ENCODE measurements at regions not wholly inside any gene's neighbourhood (a gene's known extent, or its start where the extent isn't known, plus 50 kb on each side); places are given as distances from the start of the nearest gene placed in this dataset.

- no peak for DNase-seq (ENCODE audit: low read depth)
- H3K4me3 ChIP-seq (ENCODE audit: low read depth, low read length) = no peak overlapping the region
- no peak for TF ChIP-seq POLR2A (IDR thresholded peaks at IDR 0.05; ENCODE audit: extremely low read depth, insufficient read length)
- TF ChIP-seq MAX (IDR thresholded peaks at IDR 0.05; ENCODE audit: low read depth, low read length) = no peak
- no peak for TF ChIP-seq MYC (IDR thresholded peaks at IDR 0.05; ENCODE audit: low read depth, low read length)
- TF ChIP-seq, protein P1, sequence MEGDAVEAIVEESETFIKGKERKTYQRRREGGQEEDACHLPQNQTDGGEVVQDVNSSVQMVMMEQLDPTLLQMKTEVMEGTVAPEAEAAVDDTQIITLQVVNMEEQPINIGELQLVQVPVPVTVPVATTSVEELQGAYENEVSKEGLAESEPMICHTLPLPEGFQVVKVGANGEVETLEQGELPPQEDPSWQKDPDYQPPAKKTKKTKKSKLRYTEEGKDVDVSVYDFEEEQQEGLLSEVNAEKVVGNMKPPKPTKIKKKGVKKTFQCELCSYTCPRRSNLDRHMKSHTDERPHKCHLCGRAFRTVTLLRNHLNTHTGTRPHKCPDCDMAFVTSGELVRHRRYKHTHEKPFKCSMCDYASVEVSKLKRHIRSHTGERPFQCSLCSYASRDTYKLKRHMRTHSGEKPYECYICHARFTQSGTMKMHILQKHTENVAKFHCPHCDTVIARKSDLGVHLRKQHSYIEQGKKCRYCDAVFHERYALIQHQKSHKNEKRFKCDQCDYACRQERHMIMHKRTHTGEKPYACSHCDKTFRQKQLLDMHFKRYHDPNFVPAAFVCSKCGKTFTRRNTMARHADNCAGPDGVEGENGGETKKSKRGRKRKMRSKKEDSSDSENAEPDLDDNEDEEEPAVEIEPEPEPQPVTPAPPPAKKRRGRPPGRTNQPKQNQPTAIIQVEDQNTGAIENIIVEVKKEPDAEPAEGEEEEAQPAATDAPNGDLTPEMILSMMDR (IDR thresholded peaks at IDR 0.05; ENCODE audit: low read depth, low read length) = no peak
Measured at GRCh38 chr3:159439346-159439745, 549.3 kb upstream of the IL12A start.

- no peak for DNase-seq (ENCODE audit: low read depth)
- TF ChIP-seq MAX (IDR thresholded peaks at IDR 0.05; ENCODE audit: low read depth, low read length) = no peak
- TF ChIP-seq, protein P1 (IDR thresholded peaks at IDR 0.05; ENCODE audit: low read depth, low read length) = no peak
- no peak for TF ChIP-seq MYC (IDR thresholded peaks at IDR 0.05; ENCODE audit: low read depth, low read length)
- TF ChIP-seq POLR2A (IDR thresholded peaks at IDR 0.05; ENCODE audit: extremely low read depth, insufficient read length) = no peak
- no peak overlapping the region for H3K4me3 ChIP-seq (ENCODE audit: low read depth, low read length)
Measured at GRCh38 chr3:159441279-159441678, 547.4 kb upstream of the IL12A start.

DNA sequence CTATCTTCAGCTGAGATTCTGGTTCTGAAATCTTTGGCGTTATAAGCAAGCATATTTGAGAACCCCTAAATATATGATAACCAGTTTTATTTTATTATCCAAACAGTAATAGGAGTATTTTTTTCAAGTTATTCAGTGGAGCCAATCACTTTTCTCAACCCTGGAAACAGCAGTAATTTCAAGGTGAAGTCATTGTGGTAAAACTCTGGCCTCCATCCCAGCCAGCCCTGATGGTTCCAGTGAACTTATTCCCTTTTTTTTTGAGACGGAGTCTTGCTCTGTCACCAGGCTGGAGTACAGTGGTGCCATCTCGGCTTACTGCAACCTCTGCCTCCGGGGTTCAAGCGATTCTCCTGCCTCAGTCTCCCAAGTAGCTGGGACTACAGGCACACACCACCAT, 545.4 kb upstream of the IL12A start:
- DNase-seq (ENCODE audit: low read depth) = no peak
- H3K4me3 ChIP-seq (ENCODE audit: low read depth, low read length) = no peak overlapping the region
- TF ChIP-seq MAX (IDR thresholded peaks at IDR 0.05; ENCODE audit: low read depth, low read length) (no peak), POLR2A (IDR thresholded peaks at IDR 0.05; ENCODE audit: extremely low read depth, insufficient read length) (no peak), MYC (IDR thresholded peaks at IDR 0.05; ENCODE audit: low read depth, low read length) (no peak)
- TF ChIP-seq, protein P1 (IDR thresholded peaks at IDR 0.05; ENCODE audit: low read depth, low read length) = no peak

GRCh38 chr3:159447841-159448240, 540.8 kb upstream of the IL12A start:
- no peak overlapping the region for H3K4me3 ChIP-seq (ENCODE audit: low read depth, low read length)
- no peak for DNase-seq (ENCODE audit: low read depth)
- no peak for TF ChIP-seq MAX (IDR thresholded peaks at IDR 0.05; ENCODE audit: low read depth, low read length)

DNA sequence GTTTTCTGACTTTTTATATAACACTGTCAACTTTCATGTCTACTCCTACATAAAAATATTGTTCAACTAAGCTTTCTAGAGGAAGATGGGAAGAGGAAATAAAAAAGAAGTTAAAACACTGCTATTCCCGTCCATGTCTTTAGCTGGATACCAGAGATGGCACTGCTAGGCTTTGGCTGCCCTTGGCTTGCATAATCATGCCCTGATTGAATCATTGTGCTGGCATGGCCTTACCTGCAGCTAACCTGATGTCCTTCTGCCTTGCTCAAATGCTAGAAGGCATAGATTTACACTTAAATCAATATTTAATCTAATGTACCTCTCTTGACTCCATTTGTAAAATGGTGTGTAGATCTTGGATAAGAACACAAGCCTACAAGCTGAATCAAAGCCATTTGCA, 539.7 kb upstream of the IL12A start:
- TF ChIP-seq POLR2A (IDR thresholded peaks at IDR 0.05; ENCODE audit: extremely low read depth, insufficient read length) (no peak), MAX (IDR thresholded peaks at IDR 0.05; ENCODE audit: low read depth, low read length) (no peak), MYC (IDR thresholded peaks at IDR 0.05; ENCODE audit: low read depth, low read length) (no peak)
- TF ChIP-seq, protein P1 (IDR thresholded peaks at IDR 0.05; ENCODE audit: low read depth, low read length) = no peak
- no peak for DNase-seq (ENCODE audit: low read depth)
- no peak overlapping the region for H3K4me3 ChIP-seq (ENCODE audit: low read depth, low read length)

- DNase-seq (ENCODE audit: low read depth) = no peak
- TF ChIP-seq, protein P1 (IDR thresholded peaks at IDR 0.05; ENCODE audit: low read depth, low read length) = no peak
- TF ChIP-seq MYC (IDR thresholded peaks at IDR 0.05; ENCODE audit: low read depth, low read length) = no peak
- TF ChIP-seq MAX (IDR thresholded peaks at IDR 0.05; ENCODE audit: low read depth, low read length) = no peak
- no peak for TF ChIP-seq POLR2A (IDR thresholded peaks at IDR 0.05; ENCODE audit: extremely low read depth, insufficient read length)
Measured at GRCh38 chr3:159451067-159451466, 537.6 kb upstream of the IL12A start.

More at GRCh38 chr3:159451067-159451466, 537.6 kb upstream of the IL12A start:
- no peak overlapping the region for H3K4me3 ChIP-seq (ENCODE audit: low read depth, low read length)

Measured in NB4 (cell line).